Endothelial cell of umbilical vein (primary cell): ENCODE measurements at regions not wholly inside any gene's neighbourhood (a gene's known extent, or its start where the extent isn't known, plus 50 kb on each side); places are given as distances from the start of the nearest gene placed in this dataset.

Source experiments
- BruUV-seq: library from RNA; stranded (reverse); fragments of 400-500 nt; replicated peaks from 2 replicates; lab custom pipeline; 2021; lab: Mats Ljungman, UMichigan
- CTCF ChIA-PET: fragments of 300-600, 350-600 bp; sonication (Branson Sonifier 250); formaldehyde crosslinking; loops from one replicate; lab custom pipeline; 2021; ENCODE audit warnings: antibody characterized with exemption, inconsistent platforms; lab: Charles Lee
- POLR2A ChIA-PET: fragments of 300-600, 350-600 bp; sonication (Branson Sonifier 250); formaldehyde crosslinking; loops from one replicate; lab custom pipeline; 2021; ENCODE audit warnings: antibody characterized with exemption, inconsistent platforms; lab: Charles Lee
- DNase-seq: peaks from one replicate; pipeline ENCODE4 v3.0.0-alpha.2; 2011; ENCODE audit warnings: low read depth, low spot score
- FAIRE-seq: peaks from 2 replicates; lab custom pipeline; 2011; peaks lifted over from hg19 to GRCh38; lab: Jason Lieb, UNC
- H2AFZ ChIP-seq: 2 replicates; pipeline ENCODE4 v1.6.0; 2012; ENCODE audit warnings: low read depth, low read length, control low read depth, inconsistent platforms
- H3K27ac ChIP-seq: 2 replicates; pipeline ENCODE4 v1.5.1; 2011; ENCODE audit warnings: low read depth, mild to moderate bottlenecking, control low read depth, low read length, moderate library complexity; ENCODE audit not compliant: insufficient read depth
- H3K27me3 ChIP-seq, 2 experiments: 2 replicates each; pipeline versions ENCODE4 v1.6.0 to v1.6.1; 2011; ENCODE audit warnings: low read length in 2 of 2, mixed read lengths in 1 of 2; ENCODE audit not compliant: control insufficient read depth in 2 of 2, insufficient read depth in 2 of 2
- H3K36me3 ChIP-seq, 2 experiments: 2 replicates in 1 of 2; 3 replicates in 1 of 2; pipeline ENCODE4 v1.5.1; 2011; ENCODE audit warnings: low read length in 2 of 2, mild to moderate bottlenecking in 1 of 2, moderate library complexity in 1 of 2; ENCODE audit not compliant: control insufficient read depth in 2 of 2, insufficient read depth in 2 of 2; ENCODE audit errors: extremely low read depth in 1 of 2
- H3K4me1 ChIP-seq: 3 replicates; pipeline ENCODE4 v1.5.1; 2011; ENCODE audit warnings: mild to moderate bottlenecking, low read length; ENCODE audit not compliant: control insufficient read depth, insufficient read depth; ENCODE audit errors: extremely low read depth
- H3K4me2 ChIP-seq: 2 replicates; pipeline ENCODE4 v1.6.1; 2011; ENCODE audit warnings: low read length, control low read depth, mixed read lengths; ENCODE audit not compliant: insufficient read depth
- H3K4me3 ChIP-seq, 3 experiments: fragments of 200-600 bp in 1 of 3; sonication (generic), shearing (Covaris generic) in 1 of 3; replicated peaks in 1 of 3; 2 replicates each; pipeline ENCODE4 v1.5.1; 2011 to 2016; ENCODE audit warnings: control low read depth in 3 of 3, low read length in 3 of 3, mild to moderate bottlenecking in 2 of 3, inconsistent platforms in 1 of 3, low read depth in 1 of 3, moderate library complexity in 1 of 3; ENCODE audit not compliant: insufficient read depth in 1 of 3
- H3K79me2 ChIP-seq: 2 replicates; pipeline ENCODE4 v1.6.0; 2012; ENCODE audit warnings: low read length, inconsistent platforms; ENCODE audit not compliant: control insufficient read depth, insufficient read depth
- H3K9ac ChIP-seq: replicated peaks from 2 replicates; pipeline ENCODE3; 2011; ENCODE audit warnings: low read length, control low read depth; ENCODE audit not compliant: insufficient read depth; ENCODE audit errors: extremely low read depth
- H3K9me1 ChIP-seq: replicated peaks from 3 replicates; pipeline ENCODE4 v1.6.0; 2011; ENCODE audit warnings: mild to moderate bottlenecking, low read length; ENCODE audit not compliant: control insufficient read depth, insufficient read depth; ENCODE audit errors: extremely low read depth
- H3K9me3 ChIP-seq: replicated peaks from 2 replicates; pipeline ENCODE4 v1.5.1; 2012; ENCODE audit warnings: low read length, inconsistent platforms; ENCODE audit not compliant: control insufficient read depth, insufficient read depth
- H4K20me1 ChIP-seq: replicated peaks from 2 replicates; pipeline ENCODE3; 2011; ENCODE audit warnings: mild to moderate bottlenecking, low read length; ENCODE audit not compliant: control insufficient read depth, insufficient read depth; ENCODE audit errors: extremely low read depth
- CTCF ChIP-seq, 2 donors: IDR thresholded peaks; 1 replicate in 1 of 2; 2 replicates in 1 of 2; pipeline ENCODE4 v1.5.1; 2011; ENCODE audit warnings: low read length in 2 of 2, mild to moderate bottlenecking in 2 of 2, moderate library complexity in 2 of 2, control low read depth in 1 of 2, inconsistent platforms in 1 of 2, low read depth in 1 of 2; ENCODE audit not compliant: insufficient read depth in 1 of 2; ENCODE audit errors: extremely low read depth in 1 of 2
- EZH2 ChIP-seq: IDR thresholded peaks from 2 replicates; pipeline ENCODE4 v1.6.1; 2012; ENCODE audit warnings: borderline replicate concordance, low read depth, mild to moderate bottlenecking, moderate library complexity, low read length, inconsistent platforms; ENCODE audit not compliant: severe bottlenecking
- FOS ChIP-seq: IDR thresholded peaks from 2 replicates; pipeline ENCODE4 v1.6.1; 2011; ENCODE audit warnings: mild to moderate bottlenecking, low read length, moderate library complexity, borderline replicate concordance; ENCODE audit not compliant: insufficient read depth
- GATA2 ChIP-seq: IDR thresholded peaks from 2 replicates; pipeline ENCODE4 v1.7.0; 2011; ENCODE audit warnings: low read depth, mild to moderate bottlenecking, moderate library complexity, mixed read lengths, low read length; ENCODE audit not compliant: insufficient read length, insufficient read depth
- JUN ChIP-seq: IDR thresholded peaks from 2 replicates; pipeline ENCODE4 v1.6.1; 2011; ENCODE audit warnings: borderline replicate concordance, low read depth; ENCODE audit not compliant: insufficient read length, insufficient read depth
- MAX ChIP-seq: IDR thresholded peaks from 2 replicates; pipeline ENCODE4 v1.6.1; 2011; ENCODE audit not compliant: insufficient read depth, insufficient read length
- MYC ChIP-seq: IDR thresholded peaks from one replicate; pipeline ENCODE4 v1.6.1; 2011; ENCODE audit warnings: mild to moderate bottlenecking, low read depth, low read length
- POLR2A ChIP-seq: IDR thresholded peaks from 2 replicates; pipeline ENCODE4 v1.6.1; 2012; ENCODE audit warnings: low read depth, mild to moderate bottlenecking, control low read depth, low read length
- POLR2AphosphoS5 ChIP-seq: IDR thresholded peaks from 2 replicates; pipeline ENCODE4 v1.6.1; 2012; ENCODE audit warnings: low read depth, mild to moderate bottlenecking, control low read depth, low read length, moderate library complexity; ENCODE audit not compliant: insufficient read depth
- dilution Hi-C: fragments of 300-500 bp; cut with MboI; formaldehyde crosslinking; loops from one replicate; pipeline ENCODE4 v1.15.0; 2019; ENCODE audit warnings: low sequenced_read_pairs; ENCODE audit not compliant: extremely low pct_ligation_motif_present
- intact Hi-C: fragments of 100-400 bp; cut with micrococcal nuclease; formaldehyde crosslinking; loops from one replicate; pipeline ENCODE4 v1.10.0; 2022

GRCh38 chr11:70710192-70710591, 311.9 kb downstream of the CTTN start:
- Histone ChIP-seq H3K79me2 (no peaks in the 10 kb centered on the region), H3K4me2 (no peak overlapping the region), H3K9me1 (no peaks in the 10 kb centered on the region), H3K27me3 (no peaks in the 10 kb centered on the region), H3K9me3 (no peaks in the 10 kb centered on the region), H2AFZ (no peak overlapping the region), H3K27ac (no peak overlapping the region), H3K4me1 (no peaks in the 10 kb centered on the region), H4K20me1 (no peaks in the 10 kb centered on the region), H3K36me3 (no peaks in the 10 kb centered on the region), H3K9ac (no peak overlapping the region), H3K4me3 (no peak overlapping the region)
- no TSS peak for BruUV-seq
- no peak for DNase-seq
- FAIRE-seq = no peak
- dilution Hi-C loops (no loop called here), intact Hi-C loops (no loop called here)
- TF ChIP-seq JUN (no peak), POLR2A (no peak), MAX (no peak), FOS (no peak), GATA2 (no peak), MYC (no peak), CTCF (IDR thresholded peaks at IDR 0.05; ENCODE audit: extremely low read depth in 1 of 2, insufficient read depth in 1 of 2, low read depth in 1 of 2, low read length in 2 of 2) (no peak), POLR2AphosphoS5 (no peak), EZH2 (no peak)
- POLR2A ChIA-PET = no interaction called here
- CTCF ChIA-PET = no interaction called here
